Nephron progenitor cell (in vitro differentiated cells): ENCODE measurements at regions not wholly inside any gene's neighbourhood (a gene's known extent, or its start where the extent isn't known, plus 50 kb on each side); places are given as distances from the start of the nearest gene placed in this dataset.

Source experiments
- DNase-seq: peaks from one replicate; pipeline ENCODE4 v3.0.0; 2021
- H3K27ac Mint-ChIP-seq: 2 replicates; pipeline ENCODE4 v1.8.0; 2021; ENCODE audit warnings: mild to moderate bottlenecking, moderate library complexity, mixed read lengths
- H3K27me3 Mint-ChIP-seq: 2 replicates; pipeline ENCODE4 v1.8.0; 2021; ENCODE audit warnings: mild to moderate bottlenecking, low read depth, mixed read lengths; ENCODE audit not compliant: poor library complexity
- H3K36me3 Mint-ChIP-seq: 2 replicates; pipeline ENCODE4 v1.8.0; 2021; ENCODE audit warnings: low read depth, mixed read lengths
- H3K4me1 Mint-ChIP-seq: 2 replicates; pipeline ENCODE4 v1.8.0; 2021; ENCODE audit warnings: mixed read lengths
- H3K4me3 Mint-ChIP-seq: 2 replicates; pipeline ENCODE4 v1.8.0; 2021; ENCODE audit warnings: mild to moderate bottlenecking, moderate library complexity, mixed read lengths
- H3K9me3 Mint-ChIP-seq: 2 replicates; pipeline ENCODE4 v1.8.0; 2021; ENCODE audit warnings: mild to moderate bottlenecking, moderate library complexity, mixed read lengths
- TF ChIP-seq, protein P1 (sequence below): fragments of 200-600 bp; sonication (generic); IDR thresholded peaks from 2 replicates; pipeline ENCODE4 v1.5.0; 2021; ENCODE audit warnings: antibody characterized with exemption

DNA sequence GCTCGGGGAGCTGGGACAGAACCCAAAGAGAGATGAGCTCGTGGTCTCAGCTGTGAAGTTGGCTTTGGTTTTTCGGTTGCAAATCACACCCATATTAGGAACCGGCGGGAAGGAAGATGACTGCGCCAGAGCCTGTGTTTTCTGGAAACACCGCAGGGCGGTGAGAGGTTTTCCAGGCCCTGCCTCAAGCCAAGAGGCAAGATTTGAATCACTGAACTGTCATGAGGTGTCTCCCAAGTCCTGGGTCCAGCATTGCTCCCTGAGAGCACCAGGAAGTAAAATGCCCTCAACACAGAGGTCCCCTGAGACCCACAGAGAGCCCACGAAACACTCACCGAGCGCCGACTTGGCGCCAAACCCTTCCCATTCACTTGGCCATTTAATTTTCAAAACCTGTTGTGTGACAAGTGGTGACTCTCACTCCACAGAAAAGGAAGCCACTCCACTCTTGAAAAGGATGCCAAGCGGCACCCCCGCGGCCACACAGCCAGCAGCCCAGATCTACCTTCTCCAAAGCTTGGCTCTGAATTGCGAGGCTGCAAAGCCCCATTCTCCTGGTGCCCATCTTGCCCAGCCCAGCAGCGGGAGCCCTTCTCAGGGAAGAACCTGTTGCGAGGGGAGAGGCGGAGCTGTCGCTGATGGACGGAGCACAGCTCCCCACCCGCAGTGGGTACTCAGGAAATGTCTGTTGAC is 99.0 kb upstream of the RUNX3 start:
- no peak overlapping the region for H3K4me3 Mint-ChIP-seq
- no peak overlapping the region for H3K27ac Mint-ChIP-seq
- H3K36me3 Mint-ChIP-seq = no peaks in the 10 kb centered on the region
- H3K27me3 Mint-ChIP-seq = peaks cover 45% of the 10 kb centered on the region
- peaks cover 14% of the 10 kb centered on the region for H3K4me1 Mint-ChIP-seq
- no peaks in the 10 kb centered on the region for H3K9me3 Mint-ChIP-seq
- no peak for DNase-seq
- TF ChIP-seq, protein P1, sequence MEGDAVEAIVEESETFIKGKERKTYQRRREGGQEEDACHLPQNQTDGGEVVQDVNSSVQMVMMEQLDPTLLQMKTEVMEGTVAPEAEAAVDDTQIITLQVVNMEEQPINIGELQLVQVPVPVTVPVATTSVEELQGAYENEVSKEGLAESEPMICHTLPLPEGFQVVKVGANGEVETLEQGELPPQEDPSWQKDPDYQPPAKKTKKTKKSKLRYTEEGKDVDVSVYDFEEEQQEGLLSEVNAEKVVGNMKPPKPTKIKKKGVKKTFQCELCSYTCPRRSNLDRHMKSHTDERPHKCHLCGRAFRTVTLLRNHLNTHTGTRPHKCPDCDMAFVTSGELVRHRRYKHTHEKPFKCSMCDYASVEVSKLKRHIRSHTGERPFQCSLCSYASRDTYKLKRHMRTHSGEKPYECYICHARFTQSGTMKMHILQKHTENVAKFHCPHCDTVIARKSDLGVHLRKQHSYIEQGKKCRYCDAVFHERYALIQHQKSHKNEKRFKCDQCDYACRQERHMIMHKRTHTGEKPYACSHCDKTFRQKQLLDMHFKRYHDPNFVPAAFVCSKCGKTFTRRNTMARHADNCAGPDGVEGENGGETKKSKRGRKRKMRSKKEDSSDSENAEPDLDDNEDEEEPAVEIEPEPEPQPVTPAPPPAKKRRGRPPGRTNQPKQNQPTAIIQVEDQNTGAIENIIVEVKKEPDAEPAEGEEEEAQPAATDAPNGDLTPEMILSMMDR = no peak

DNA sequence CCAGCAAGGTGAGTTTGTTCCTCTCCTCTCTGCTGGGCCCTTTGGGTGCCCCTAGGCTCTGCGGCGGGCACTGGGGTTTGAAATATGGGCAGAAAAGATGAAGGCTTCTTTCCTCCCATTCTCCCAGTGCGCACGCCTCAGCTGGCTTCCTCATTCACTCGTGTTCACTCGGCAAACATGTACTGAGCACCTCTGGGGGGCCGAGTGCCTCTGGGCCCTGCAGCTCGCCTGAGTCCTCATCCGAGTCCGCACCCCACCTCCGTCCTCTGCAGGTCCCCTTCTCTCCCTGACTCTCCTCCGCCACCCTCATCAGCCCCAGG is 98.5 kb upstream of the RUNX3 start:
- H3K9me3 Mint-ChIP-seq = no peaks in the 10 kb centered on the region
- DNase-seq = no peak
- no peak overlapping the region for H3K4me3 Mint-ChIP-seq
- no peak overlapping the region for H3K27ac Mint-ChIP-seq
- H3K36me3 Mint-ChIP-seq = no peaks in the 10 kb centered on the region
- H3K4me1 Mint-ChIP-seq = peaks cover 10% of the 10 kb centered on the region
- peaks cover 45% of the 10 kb centered on the region for H3K27me3 Mint-ChIP-seq
- TF ChIP-seq, protein P1 = no peak

DNA sequence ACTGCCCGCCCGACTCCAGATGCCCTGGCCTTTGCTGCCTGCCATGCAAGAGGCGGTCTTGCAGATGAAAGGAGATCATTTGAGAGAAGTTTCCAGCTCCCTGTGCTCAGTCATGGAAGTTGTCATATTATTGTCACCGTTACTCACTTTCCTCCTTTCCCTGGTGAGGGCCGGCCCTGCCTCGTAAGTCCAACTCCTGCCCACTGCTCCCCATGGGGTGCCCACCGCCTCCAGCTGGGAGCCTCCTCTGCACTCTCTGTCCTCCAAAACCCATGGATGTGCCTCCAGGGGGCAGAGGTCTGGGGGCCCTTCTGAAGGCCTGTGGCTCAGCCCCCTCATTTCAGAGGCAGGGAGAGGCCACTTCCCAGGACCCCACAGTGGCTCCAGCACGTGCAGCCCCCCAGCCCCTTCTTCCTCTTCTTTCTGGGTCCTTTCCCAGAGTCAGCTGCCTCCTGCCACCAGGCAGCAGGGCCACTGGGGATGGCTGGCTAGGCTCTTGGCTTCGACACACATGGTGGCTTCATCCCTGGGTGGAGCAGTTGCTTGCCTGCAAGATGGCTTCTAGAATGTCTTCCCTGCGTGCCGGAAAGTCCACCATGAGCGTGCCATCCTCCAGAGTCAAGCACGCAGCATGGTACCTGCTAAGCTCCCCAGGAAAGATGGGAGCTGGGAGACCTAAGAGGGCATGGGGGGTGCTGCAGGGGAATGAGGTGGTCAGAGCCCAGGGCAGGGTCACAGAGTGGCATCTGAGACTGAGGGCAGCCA is 97.9 kb upstream of the RUNX3 start:
- Mint-ChIP-seq H3K9me3 (no peaks in the 10 kb centered on the region), H3K27ac (no peak overlapping the region), H3K36me3 (no peaks in the 10 kb centered on the region), H3K4me3 (no peak overlapping the region), H3K27me3 (peaks cover 45% of the 10 kb centered on the region), H3K4me1 (peaks cover 10% of the 10 kb centered on the region)
- TF ChIP-seq, protein P1 = no peak
- DNase-seq = no peak

DNA sequence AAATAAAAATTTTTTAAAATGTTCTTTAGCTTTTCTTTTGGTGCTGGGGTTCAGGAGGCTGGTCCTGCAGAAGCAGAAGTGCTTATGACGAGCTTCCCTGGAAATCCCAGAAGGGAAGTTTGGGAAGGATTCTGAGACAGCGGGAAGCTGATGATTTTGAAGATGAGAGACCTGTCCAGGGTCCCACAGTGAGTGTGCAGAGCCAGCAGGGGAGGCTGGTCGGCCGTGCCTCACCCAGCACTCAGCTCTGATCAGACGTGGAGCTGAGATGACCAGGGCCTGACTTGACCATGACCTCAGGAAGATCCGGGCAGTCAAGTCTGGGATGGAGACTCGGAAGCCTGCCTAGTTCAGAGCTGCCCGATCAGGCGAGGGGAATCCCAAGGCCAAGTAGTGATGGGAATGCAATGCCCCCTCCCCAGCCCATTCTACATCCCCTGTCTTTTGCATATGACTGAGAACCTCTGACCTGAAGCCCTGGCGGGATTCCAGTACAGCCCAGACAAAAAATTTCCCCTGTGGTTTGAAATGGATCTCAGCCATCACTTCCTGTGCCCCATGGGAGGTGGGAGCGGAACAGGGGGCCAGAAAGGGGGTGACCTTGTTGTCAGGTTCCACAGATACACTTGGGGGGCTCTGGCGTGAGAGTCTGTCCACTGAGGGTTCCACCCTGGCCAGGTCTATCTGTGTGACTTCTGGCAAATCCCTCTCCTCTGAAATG is 96.8 kb upstream of the RUNX3 start:
- no peak overlapping the region for H3K4me3 Mint-ChIP-seq
- H3K36me3 Mint-ChIP-seq = no peaks in the 10 kb centered on the region
- H3K4me1 Mint-ChIP-seq = peaks cover 9% of the 10 kb centered on the region
- no peak for DNase-seq
- H3K27ac Mint-ChIP-seq = no peak overlapping the region
- no peaks in the 10 kb centered on the region for H3K9me3 Mint-ChIP-seq
- peaks cover 42% of the 10 kb centered on the region for H3K27me3 Mint-ChIP-seq
- TF ChIP-seq, protein P1 = no peak

DNA sequence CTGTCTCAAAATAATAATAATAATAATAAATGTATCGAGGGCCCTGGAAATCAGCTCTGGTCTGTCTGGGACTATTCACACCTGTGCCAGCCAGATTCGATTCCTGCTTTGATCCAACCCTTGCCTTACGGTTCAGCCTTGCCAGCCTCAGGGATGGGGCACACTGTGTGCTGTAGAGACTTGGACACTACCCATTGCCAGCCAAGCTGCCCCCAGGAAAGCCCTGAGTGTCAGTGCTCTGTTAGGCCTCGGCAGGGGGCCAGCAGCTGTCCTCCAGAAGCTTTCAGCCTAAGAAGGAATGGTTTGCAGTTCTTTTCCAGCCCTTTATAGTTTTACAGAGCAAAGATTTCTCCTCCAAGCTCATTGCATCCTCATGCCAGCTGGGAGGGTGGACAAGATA is 96.2 kb upstream of the RUNX3 start:
- TF ChIP-seq, protein P1 = no peak
- DNase-seq = no peak
- Mint-ChIP-seq H3K27me3 (peaks cover 37% of the 10 kb centered on the region), H3K36me3 (no peaks in the 10 kb centered on the region), H3K4me3 (no peak overlapping the region), H3K4me1 (peaks cover 9% of the 10 kb centered on the region), H3K9me3 (no peaks in the 10 kb centered on the region), H3K27ac (no peak overlapping the region)
